ENCODE measurements at regions not wholly inside any gene's neighbourhood (a gene's known extent, or its start where the extent isn't known, plus 50 kb on each side); places are given as distances from the start of the nearest gene placed in this dataset.

DNA sequence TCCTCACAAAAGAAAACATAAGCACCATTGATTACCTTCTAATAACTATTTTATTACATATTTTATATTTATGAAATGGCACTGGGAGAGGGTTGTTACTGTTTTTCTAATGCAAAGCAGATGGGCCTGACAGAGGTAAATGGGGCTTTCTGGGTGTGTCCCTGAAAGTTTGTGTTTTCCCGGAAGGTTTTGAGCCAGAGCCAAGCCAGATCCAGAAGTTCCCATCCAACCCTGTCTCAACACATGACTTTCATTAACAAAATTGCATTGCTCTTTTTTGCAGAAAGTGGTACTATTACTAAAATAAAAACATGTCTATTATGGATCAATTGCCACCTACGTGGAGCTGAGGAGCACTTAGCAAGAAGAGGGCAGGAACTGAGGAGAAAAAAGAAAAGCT lies 181.3 kb downstream of the RAB28 start:
- no peak for DNase-seq
- Histone ChIP-seq H3K27ac (no peak overlapping the region), H3K4me1 (no peaks in the 10 kb centered on the region), H3K36me3 (ENCODE audit: insufficient read depth in 1 of 2, low read depth in 1 of 2) (no peaks in the 10 kb centered on the region), H3K9me3 (no peaks in the 10 kb centered on the region), H3K27me3 (ENCODE audit: insufficient read depth in 3 of 3, low read length in 2 of 3) (no peaks in the 10 kb centered on the region), H3K4me3 (no peak overlapping the region)
- intact Hi-C loops (cut with DNase I) = no loop called here
- TF ChIP-seq, protein P1, sequence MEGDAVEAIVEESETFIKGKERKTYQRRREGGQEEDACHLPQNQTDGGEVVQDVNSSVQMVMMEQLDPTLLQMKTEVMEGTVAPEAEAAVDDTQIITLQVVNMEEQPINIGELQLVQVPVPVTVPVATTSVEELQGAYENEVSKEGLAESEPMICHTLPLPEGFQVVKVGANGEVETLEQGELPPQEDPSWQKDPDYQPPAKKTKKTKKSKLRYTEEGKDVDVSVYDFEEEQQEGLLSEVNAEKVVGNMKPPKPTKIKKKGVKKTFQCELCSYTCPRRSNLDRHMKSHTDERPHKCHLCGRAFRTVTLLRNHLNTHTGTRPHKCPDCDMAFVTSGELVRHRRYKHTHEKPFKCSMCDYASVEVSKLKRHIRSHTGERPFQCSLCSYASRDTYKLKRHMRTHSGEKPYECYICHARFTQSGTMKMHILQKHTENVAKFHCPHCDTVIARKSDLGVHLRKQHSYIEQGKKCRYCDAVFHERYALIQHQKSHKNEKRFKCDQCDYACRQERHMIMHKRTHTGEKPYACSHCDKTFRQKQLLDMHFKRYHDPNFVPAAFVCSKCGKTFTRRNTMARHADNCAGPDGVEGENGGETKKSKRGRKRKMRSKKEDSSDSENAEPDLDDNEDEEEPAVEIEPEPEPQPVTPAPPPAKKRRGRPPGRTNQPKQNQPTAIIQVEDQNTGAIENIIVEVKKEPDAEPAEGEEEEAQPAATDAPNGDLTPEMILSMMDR (IDR thresholded peaks at IDR 0.05) = no peak
- ATAC-seq = no peak
- WGBS, 3 donors = 67 to 74% (median 68%) methylated on average over 2 of the region's 2 CpGs

DNA sequence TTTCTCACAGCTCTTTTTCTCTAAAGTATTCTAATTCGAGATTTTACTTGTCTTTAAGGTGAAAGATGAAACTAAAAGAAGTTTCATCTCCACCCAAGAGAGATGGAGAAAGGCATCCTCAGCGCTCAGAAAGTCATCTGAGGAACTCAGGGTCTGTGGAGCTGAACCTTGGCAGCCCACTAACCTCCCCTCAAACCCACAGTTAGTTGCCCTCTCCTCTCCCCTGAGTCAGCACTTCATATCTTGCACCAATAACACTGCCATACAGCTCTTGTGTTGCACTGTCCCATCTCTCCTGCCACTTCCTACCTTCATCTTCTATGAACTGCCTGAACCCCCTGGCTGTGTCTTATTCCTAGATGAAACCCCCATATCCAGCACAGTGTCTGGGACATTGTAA lies 184.8 kb downstream of the RAB28 start:
- TF ChIP-seq, protein P1 (IDR thresholded peaks at IDR 0.05) = no peak
- no peaks in the 10 kb centered on the region for H3K4me1 ChIP-seq
- H3K36me3 ChIP-seq (ENCODE audit: insufficient read depth in 1 of 2, low read depth in 1 of 2) = no peaks in the 10 kb centered on the region
- no peak overlapping the region for H3K27ac ChIP-seq
- H3K4me3 ChIP-seq = no peak overlapping the region
- no peaks in the 10 kb centered on the region for H3K9me3 ChIP-seq
- no peaks in the 10 kb centered on the region for H3K27me3 ChIP-seq (ENCODE audit: insufficient read depth in 3 of 3, low read length in 2 of 3)
- DNase-seq (no peak), ATAC-seq (no peak)
- intact Hi-C loops (cut with DNase I) = no loop called here
- 71 to 81% (median 77%) methylated on average over 2 of the region's 2 CpGs for WGBS, 3 donors

DNA sequence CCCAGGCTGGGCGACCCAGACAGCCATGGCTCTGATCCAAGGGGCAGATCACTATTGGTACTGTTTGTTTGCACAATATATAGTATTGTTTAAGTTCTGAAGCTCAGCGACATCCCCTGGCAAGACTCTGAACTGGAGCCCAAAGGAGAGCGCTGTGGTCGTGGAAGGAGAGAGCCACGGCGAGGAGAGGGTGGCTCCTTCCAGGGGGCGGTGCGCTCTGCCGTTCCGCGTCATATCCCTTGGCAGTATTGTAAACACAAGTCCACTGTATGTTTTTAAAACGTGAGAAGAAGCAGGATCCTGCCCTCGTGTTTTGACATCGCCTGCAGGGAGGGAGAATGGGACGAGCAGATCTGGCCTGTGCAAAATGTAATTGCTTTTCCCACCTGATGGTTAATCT lies 185.5 kb downstream of the RAB28 start:
- no peaks in the 10 kb centered on the region for H3K36me3 ChIP-seq (ENCODE audit: insufficient read depth in 1 of 2, low read depth in 1 of 2)
- H3K4me3 ChIP-seq = no peak overlapping the region
- no peaks in the 10 kb centered on the region for H3K27me3 ChIP-seq (ENCODE audit: insufficient read depth in 3 of 3, low read length in 2 of 3)
- WGBS, 3 donors = 86% methylated on average over 15 of the region's 15 CpGs
- ATAC-seq (no peak), DNase-seq (no peak)
- H3K9me3 ChIP-seq = no peaks in the 10 kb centered on the region
- TF ChIP-seq, protein P1 (IDR thresholded peaks at IDR 0.05) = no peak
- H3K4me1 ChIP-seq = no peaks in the 10 kb centered on the region
- no peak overlapping the region for H3K27ac ChIP-seq
- intact Hi-C loops (cut with DNase I) = no loop called here

DNA sequence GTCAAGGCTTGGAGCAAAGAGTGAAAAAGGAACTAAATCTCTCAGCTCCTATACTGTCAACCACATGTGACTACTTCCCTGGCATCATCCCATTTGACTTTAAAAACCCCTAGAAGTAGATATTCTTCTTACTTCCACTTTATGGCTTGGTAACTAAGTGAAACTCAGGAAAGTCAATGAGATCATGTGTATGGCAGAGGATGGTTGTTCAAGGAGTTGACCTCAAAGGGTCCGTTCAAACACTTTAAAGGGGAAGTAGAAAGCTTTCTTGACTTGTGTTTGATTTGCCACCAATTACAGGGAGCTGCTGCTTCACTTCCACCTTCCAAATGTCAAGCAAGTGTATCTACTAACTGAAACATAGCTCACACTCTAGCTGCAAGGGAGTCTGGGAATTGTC lies 187.2 kb downstream of the RAB28 start:
- Histone ChIP-seq H3K4me3 (no peak overlapping the region), H3K36me3 (ENCODE audit: insufficient read depth in 1 of 2, low read depth in 1 of 2) (no peaks in the 10 kb centered on the region)
- WGBS, 3 donors = 83 to 86% (median 83%) methylated on average over 1 of the region's 1 CpG

More for the DNA sequence above, 187.2 kb downstream of the RAB28 start:
- TF ChIP-seq, protein P1 (IDR thresholded peaks at IDR 0.05) = no peak
- Histone ChIP-seq H3K4me1 (no peaks in the 10 kb centered on the region), H3K9me3 (no peaks in the 10 kb centered on the region), H3K27ac (no peak overlapping the region), H3K27me3 (ENCODE audit: insufficient read depth in 3 of 3, low read length in 2 of 3) (no peaks in the 10 kb centered on the region)
- DNase-seq (no peak), ATAC-seq (no peak)
- intact Hi-C loops (cut with DNase I) = no loop called here
